Astrocyte (in vitro differentiated cells and primary cell): ENCODE measurements at regions not wholly inside any gene's neighbourhood (a gene's known extent, or its start where the extent isn't known, plus 50 kb on each side); places are given as distances from the start of the nearest gene placed in this dataset.
A peak's percentile ranks its signal among the peaks of the same experiment; 100 is the strongest.

Experiments used
- DNase-seq: peaks from one replicate; pipeline ENCODE4 v3.0.0-alpha.2; 2010; ENCODE audit warnings: low read depth
- FAIRE-seq: peaks from 2 replicates; lab custom pipeline; 2011; peaks lifted over from hg19 to GRCh38; lab: Jason Lieb, UNC
- H2AFZ ChIP-seq: 2 replicates; pipeline ENCODE4 v1.6.0; 2012; ENCODE audit warnings: low read depth, low read length, inconsistent platforms
- H3K27ac ChIP-seq: 2 replicates; pipeline ENCODE4 v1.5.1; 2011; ENCODE audit warnings: low read depth, low read length, inconsistent platforms
- H3K27me3 ChIP-seq: 2 replicates; pipeline ENCODE4 v1.6.0; 2011; ENCODE audit warnings: low read length, inconsistent platforms; ENCODE audit not compliant: insufficient read depth
- H3K36me3 ChIP-seq: 2 replicates; pipeline ENCODE4 v1.5.1; 2011; ENCODE audit warnings: low read length, inconsistent platforms; ENCODE audit not compliant: insufficient read depth
- H3K4me1 ChIP-seq: 2 replicates; pipeline ENCODE4 v1.5.1; 2011; ENCODE audit warnings: low read length, inconsistent platforms; ENCODE audit not compliant: insufficient read depth
- H3K4me2 ChIP-seq: 2 replicates; pipeline ENCODE4 v1.6.0; 2012; ENCODE audit warnings: low read length, inconsistent platforms
- H3K4me3 ChIP-seq: 2 replicates; pipeline ENCODE4 v1.5.1; 2011; ENCODE audit warnings: low read depth, mild to moderate bottlenecking, low read length, inconsistent platforms; ENCODE audit not compliant: insufficient read depth
- H3K79me2 ChIP-seq: 2 replicates; pipeline ENCODE4 v1.6.0; 2012; ENCODE audit warnings: mild to moderate bottlenecking, low read length, inconsistent platforms; ENCODE audit not compliant: insufficient read depth
- H3K9ac ChIP-seq: 2 replicates; pipeline ENCODE4 v1.6.0; 2012; ENCODE audit warnings: mild to moderate bottlenecking, low read length, inconsistent platforms
- H3K9me3 ChIP-seq: 2 replicates; pipeline ENCODE4 v1.5.1; 2012; ENCODE audit warnings: low read depth, mild to moderate bottlenecking, low read length, inconsistent platforms; ENCODE audit not compliant: insufficient read depth
- H4K20me1 ChIP-seq: 2 replicates; pipeline ENCODE4 v1.6.0; 2012; ENCODE audit warnings: low read length, inconsistent platforms; ENCODE audit not compliant: insufficient read depth
- H3K27ac Mint-ChIP-seq: one replicate; pipeline ENCODE4 v1.8.0; 2021; ENCODE audit warnings: mild to moderate bottlenecking, mixed read lengths; ENCODE audit not compliant: unreplicated experiment
- H3K27me3 Mint-ChIP-seq: one replicate; pipeline ENCODE4 v1.8.0; 2021; ENCODE audit warnings: low read depth, mixed read lengths; ENCODE audit not compliant: unreplicated experiment
- H3K36me3 Mint-ChIP-seq: one replicate; pipeline ENCODE4 v1.8.0; 2021; ENCODE audit warnings: low read depth, mixed read lengths; ENCODE audit not compliant: unreplicated experiment
- H3K4me1 Mint-ChIP-seq: one replicate; pipeline ENCODE4 v1.8.0; 2021; ENCODE audit warnings: low read depth, mixed read lengths; ENCODE audit not compliant: unreplicated experiment
- H3K4me3 Mint-ChIP-seq: one replicate; pipeline ENCODE4 v1.8.0; 2021; ENCODE audit warnings: mild to moderate bottlenecking, moderate library complexity, mixed read lengths; ENCODE audit not compliant: unreplicated experiment
- H3K9me3 Mint-ChIP-seq: one replicate; pipeline ENCODE4 v1.8.0; 2021; ENCODE audit warnings: mild to moderate bottlenecking, mixed read lengths; ENCODE audit not compliant: unreplicated experiment
- EZH2 ChIP-seq: IDR thresholded peaks from 2 replicates; pipeline ENCODE4 v1.6.1; 2012; ENCODE audit warnings: mild to moderate bottlenecking, low read length, inconsistent platforms; ENCODE audit not compliant: insufficient read depth
- TF ChIP-seq, protein P1 (sequence below): IDR thresholded peaks from 2 replicates; pipeline ENCODE4 v1.5.1; 2011; ENCODE audit warnings: low read depth, mild to moderate bottlenecking, inconsistent platforms, low read length, moderate library complexity; ENCODE audit not compliant: insufficient read depth

DNA sequence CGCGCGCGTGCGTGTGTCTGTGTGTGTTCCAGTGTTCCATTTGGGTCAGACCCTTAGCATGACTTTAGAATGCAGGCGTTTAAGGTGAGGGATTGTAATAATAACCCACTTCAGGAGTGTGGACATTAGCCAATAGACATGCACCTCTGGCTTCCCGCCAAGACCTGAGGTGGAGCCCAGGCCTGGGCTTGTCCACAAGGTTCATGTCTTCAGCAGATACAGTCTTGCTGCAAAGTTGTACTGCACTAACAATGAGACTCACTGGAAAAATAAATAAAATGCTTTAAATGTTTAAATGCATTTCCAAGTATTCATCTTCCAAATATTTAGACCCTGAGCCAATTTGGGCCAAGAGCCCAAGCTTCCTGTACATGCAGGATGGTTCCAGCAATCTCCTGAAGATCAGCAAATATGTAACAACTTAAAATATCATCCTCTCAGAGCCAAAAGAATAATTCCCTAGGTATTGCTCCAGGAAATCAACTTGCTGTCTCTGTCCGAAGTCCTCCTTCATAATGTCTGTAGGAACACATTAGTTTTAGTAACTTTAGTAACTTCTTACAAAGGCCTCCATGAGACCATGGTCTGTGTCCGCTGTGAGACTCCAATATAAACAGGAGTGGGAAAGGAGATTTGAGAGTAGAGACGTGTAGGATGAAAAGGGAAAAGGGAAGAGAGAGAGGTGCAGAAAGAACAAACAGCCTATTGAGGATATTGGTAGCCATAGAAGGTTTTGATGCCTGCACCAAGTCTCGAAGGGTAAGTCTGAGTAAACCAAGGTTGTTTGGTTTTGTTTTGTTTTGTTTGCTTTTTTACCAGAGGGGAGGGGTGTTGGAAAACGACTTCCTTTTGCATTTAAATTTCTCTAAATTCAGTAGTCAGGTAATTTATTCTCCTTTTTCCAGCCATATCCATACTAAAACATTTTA is 98.5 kb upstream of the KLF3 start:
- H3K27me3 ChIP-seq, result no peaks in the 10 kb centered on the region
- TF ChIP-seq, protein P1, sequence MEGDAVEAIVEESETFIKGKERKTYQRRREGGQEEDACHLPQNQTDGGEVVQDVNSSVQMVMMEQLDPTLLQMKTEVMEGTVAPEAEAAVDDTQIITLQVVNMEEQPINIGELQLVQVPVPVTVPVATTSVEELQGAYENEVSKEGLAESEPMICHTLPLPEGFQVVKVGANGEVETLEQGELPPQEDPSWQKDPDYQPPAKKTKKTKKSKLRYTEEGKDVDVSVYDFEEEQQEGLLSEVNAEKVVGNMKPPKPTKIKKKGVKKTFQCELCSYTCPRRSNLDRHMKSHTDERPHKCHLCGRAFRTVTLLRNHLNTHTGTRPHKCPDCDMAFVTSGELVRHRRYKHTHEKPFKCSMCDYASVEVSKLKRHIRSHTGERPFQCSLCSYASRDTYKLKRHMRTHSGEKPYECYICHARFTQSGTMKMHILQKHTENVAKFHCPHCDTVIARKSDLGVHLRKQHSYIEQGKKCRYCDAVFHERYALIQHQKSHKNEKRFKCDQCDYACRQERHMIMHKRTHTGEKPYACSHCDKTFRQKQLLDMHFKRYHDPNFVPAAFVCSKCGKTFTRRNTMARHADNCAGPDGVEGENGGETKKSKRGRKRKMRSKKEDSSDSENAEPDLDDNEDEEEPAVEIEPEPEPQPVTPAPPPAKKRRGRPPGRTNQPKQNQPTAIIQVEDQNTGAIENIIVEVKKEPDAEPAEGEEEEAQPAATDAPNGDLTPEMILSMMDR, result no peak
- no peaks in the 10 kb centered on the region for H3K79me2 ChIP-seq
- no peaks in the 10 kb centered on the region for H3K36me3 ChIP-seq
- H4K20me1 ChIP-seq, result no peaks in the 10 kb centered on the region
- no peaks in the 10 kb centered on the region for H3K9me3 ChIP-seq
- no peak overlapping the region for H3K27ac Mint-ChIP-seq
- no peaks in the 10 kb centered on the region for H3K27me3 Mint-ChIP-seq
- H3K4me2 ChIP-seq, result peak overlapping the region; percentile 57
- no peaks in the 10 kb centered on the region for H3K36me3 Mint-ChIP-seq
- no peak overlapping the region for H2AFZ ChIP-seq
- no peak overlapping the region for H3K4me3 ChIP-seq
- no peak overlapping the region for H3K4me3 Mint-ChIP-seq
- H3K4me1 Mint-ChIP-seq, result no peaks in the 10 kb centered on the region
- H3K4me1 ChIP-seq, result peaks cover 9% of the 10 kb centered on the region
- H3K9me3 Mint-ChIP-seq, result no peaks in the 10 kb centered on the region
- peak; percentile 39 for FAIRE-seq
- DNase-seq, result peak; percentile 78
- H3K27ac ChIP-seq, result no peak overlapping the region
- H3K9ac ChIP-seq, result no peak overlapping the region

DNA sequence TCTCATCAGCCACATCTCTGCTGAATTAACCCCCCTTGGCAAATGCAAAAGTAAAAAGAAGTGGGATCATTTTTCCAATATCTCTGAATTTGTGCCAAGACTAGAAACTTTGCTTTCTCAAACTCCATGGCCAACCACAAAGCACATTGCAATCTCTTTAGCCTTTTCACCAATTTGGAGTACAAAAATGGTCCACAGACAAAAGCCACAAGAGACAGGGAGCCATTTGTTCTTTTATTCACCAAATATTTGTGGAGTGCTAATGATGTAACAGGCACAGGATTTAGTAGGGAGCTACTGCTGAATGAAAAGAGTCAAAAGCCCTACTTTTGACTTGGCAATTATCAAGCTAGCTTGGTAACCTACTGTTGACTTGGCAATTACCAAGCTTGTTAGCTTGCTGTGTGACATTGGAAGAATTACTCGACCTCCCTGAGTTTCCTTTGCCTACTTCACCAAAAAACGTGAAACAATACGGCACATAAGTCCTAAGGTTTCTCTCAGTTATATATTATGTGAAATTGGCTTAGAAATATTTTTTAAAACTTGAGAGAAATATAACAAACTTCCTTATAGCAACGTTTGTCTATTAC is 97.1 kb upstream of the KLF3 start:
- no peaks in the 10 kb centered on the region for H3K27me3 Mint-ChIP-seq
- H3K27ac Mint-ChIP-seq, result no peak overlapping the region
- H3K4me3 Mint-ChIP-seq, result no peak overlapping the region
- no peak for TF ChIP-seq EZH2
- TF ChIP-seq, protein P1, result no peak
- Histone ChIP-seq H3K27me3 (no peaks in the 10 kb centered on the region), H3K4me2 (no peak overlapping the region), H3K27ac (no peak overlapping the region), H2AFZ (no peak overlapping the region), H3K9me3 (no peaks in the 10 kb centered on the region), H4K20me1 (no peaks in the 10 kb centered on the region), H3K4me3 (no peak overlapping the region), H3K4me1 (peaks cover 9% of the 10 kb centered on the region), H3K36me3 (no peaks in the 10 kb centered on the region), H3K9ac (no peak overlapping the region), H3K79me2 (no peaks in the 10 kb centered on the region)
- DNase-seq (peak; percentile 52), FAIRE-seq (no peak)
- H3K4me1 Mint-ChIP-seq, result no peaks in the 10 kb centered on the region
- no peaks in the 10 kb centered on the region for H3K9me3 Mint-ChIP-seq
- H3K36me3 Mint-ChIP-seq, result no peaks in the 10 kb centered on the region

DNA sequence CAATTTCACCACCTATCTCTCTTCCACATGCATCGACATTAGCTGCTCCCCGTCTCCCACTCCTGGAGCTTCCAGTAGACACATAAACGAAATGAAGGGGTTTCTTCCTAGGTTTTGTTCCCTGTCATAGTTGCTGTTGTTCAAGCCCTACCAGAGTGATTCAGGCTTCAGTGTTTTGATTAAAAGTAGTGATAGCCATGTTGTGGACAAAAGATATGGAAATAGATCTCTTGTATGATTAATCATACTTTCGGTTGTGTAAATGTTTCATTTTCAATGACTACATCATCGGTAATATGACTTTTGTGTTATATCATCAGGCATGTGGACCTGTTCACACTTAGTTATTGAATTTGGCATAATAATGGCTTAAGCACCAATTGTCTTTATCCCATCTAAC is 96.5 kb upstream of the KLF3 start:
- peaks cover 9% of the 10 kb centered on the region for H3K4me1 ChIP-seq
- no peak overlapping the region for H3K4me3 ChIP-seq
- H3K36me3 ChIP-seq, result no peaks in the 10 kb centered on the region
- H3K9ac ChIP-seq, result no peak overlapping the region
- TF ChIP-seq, protein P1, result no peak
- TF ChIP-seq EZH2, result no peak
- Mint-ChIP-seq H3K4me1 (no peaks in the 10 kb centered on the region), H3K27ac (no peak overlapping the region), H3K4me3 (no peak overlapping the region), H3K36me3 (no peaks in the 10 kb centered on the region), H3K9me3 (no peaks in the 10 kb centered on the region), H3K27me3 (no peaks in the 10 kb centered on the region)
- H3K9me3 ChIP-seq, result no peaks in the 10 kb centered on the region
- H3K27me3 ChIP-seq, result no peaks in the 10 kb centered on the region
- H3K79me2 ChIP-seq, result no peaks in the 10 kb centered on the region
- no peak for FAIRE-seq
- no peak overlapping the region for H3K27ac ChIP-seq
- no peak overlapping the region for H2AFZ ChIP-seq
- no peak overlapping the region for H3K4me2 ChIP-seq
- H4K20me1 ChIP-seq, result no peaks in the 10 kb centered on the region
- no peak for DNase-seq
